Stimulated activated CD8-positive, alpha-beta memory T cell treated with anti-CD3 and anti-CD28 coated beads, Interleukin-4, amount 100 ng/mL, for 48 hours (primary cell): ENCODE measurements at regions not wholly inside any gene's neighbourhood (a gene's known extent, or its start where the extent isn't known, plus 50 kb on each side); places are given as distances from the start of the nearest gene placed in this dataset.
"Not testable (repeated sequence)": the region's sequence is repeated elsewhere in the genome, so short reads cannot be mapped to it uniquely, and the experiment has no call there.

Experiments
- DNase-seq: peaks from one replicate; pipeline ENCODE4 v3.0.0-alpha.2; 2020

GRCh38 chr11:95641495-95641894 lies 148.1 kb downstream of the FAM76B start:
- DNase-seq = no peak

GRCh38 chr11:95638501-95638900 lies 151.1 kb downstream of the FAM76B start:
- no peak for DNase-seq

GRCh38 chr11:95625164-95625900 lies 164.2 kb downstream of the FAM76B start:
- DNase-seq = no peak

- no peak for DNase-seq
These were observed 173.3 kb downstream of the FAM76B start for GRCh38 chr11:95616256-95616804.

- DNase-seq = no peak
These were observed 177.8 kb downstream of the FAM76B start for GRCh38 chr11:95611827-95612226.

- DNase-seq = not testable (repeated sequence)
These were observed 179.4 kb downstream of the FAM76B start for GRCh38 chr11:95610185-95610584.

- DNase-seq = no peak
These were observed 181.5 kb downstream of the FAM76B start for GRCh38 chr11:95608093-95608492.

- no peak for DNase-seq
These were observed 182.8 kb downstream of the FAM76B start for GRCh38 chr11:95606824-95607223.

GRCh38 chr11:95605271-95605940 lies 184.2 kb downstream of the FAM76B start:
- DNase-seq = no peak

GRCh38 chr11:95599959-95600586 lies 189.5 kb downstream of the FAM76B start:
- DNase-seq = peak; percentile 33

GRCh38 chr11:95595973-95596489 lies 193.6 kb downstream of the FAM76B start:
- DNase-seq = no peak

GRCh38 chr11:95595541-95595940 lies 194.0 kb downstream of the FAM76B start:
- DNase-seq = no peak

- no peak for DNase-seq
These were observed 196.5 kb downstream of the FAM76B start for GRCh38 chr11:95593111-95593510.

GRCh38 chr11:95592471-95592870 lies 197.1 kb downstream of the FAM76B start:
- DNase-seq = no peak

GRCh38 chr11:95589893-95590612 lies 199.5 kb downstream of the FAM76B start:
- no peak for DNase-seq

GRCh38 chr11:95588821-95589220 lies 200.8 kb downstream of the FAM76B start:
- no peak for DNase-seq

GRCh38 chr11:95586661-95587060 lies 202.9 kb downstream of the FAM76B start:
- no peak for DNase-seq

GRCh38 chr11:95586155-95586554 lies 203.4 kb downstream of the FAM76B start:
- no peak for DNase-seq

- DNase-seq = no peak
These were observed 203.9 kb downstream of the FAM76B start for GRCh38 chr11:95585752-95586077.

GRCh38 chr11:95585069-95585751 lies 204.4 kb downstream of the FAM76B start:
- DNase-seq = no peak

- no peak for DNase-seq
These were observed 205.0 kb downstream of the FAM76B start for GRCh38 chr11:95584589-95584988.

- no peak for DNase-seq
These were observed 205.4 kb downstream of the FAM76B start for GRCh38 chr11:95584180-95584579.
